Activated CD4-positive, alpha-beta T cell treated with anti-CD3 and anti-CD28 coated beads for 36 hours (primary cell): ENCODE measurements at regions not wholly inside any gene's neighbourhood (a gene's known extent, or its start where the extent isn't known, plus 50 kb on each side); places are given as distances from the start of the nearest gene placed in this dataset.
A peak's percentile ranks its signal among the peaks of the same experiment; 100 is the strongest.

Source experiments
- ATAC-seq: fragments of 200-7000 bp; cut with Tn5 transposase; one replicate; pipeline ENCODE4 v1.10.0; 2021; ENCODE audit warnings: mild to moderate bottlenecking, moderate library complexity
- CTCF ChIA-PET: fragments of 350-600 bp; sonication (Branson Sonifier 250); formaldehyde crosslinking; loops from one replicate; lab custom pipeline; 2021; ENCODE audit warnings: antibody characterized with exemption; lab: Charles Lee
- POLR2A ChIA-PET: fragments of 350-600 bp; sonication (Branson Sonifier 250); formaldehyde crosslinking; loops from one replicate; lab custom pipeline; 2021; ENCODE audit warnings: antibody characterized with exemption, inconsistent platforms; lab: Charles Lee
- DNase-seq: peaks from one replicate; pipeline ENCODE4 v3.0.0-alpha.2; 2020
- H3K27ac Mint-ChIP-seq: one replicate; pipeline ENCODE4 v1.8.0; 2021; ENCODE audit warnings: mixed read lengths
- H3K27me3 Mint-ChIP-seq: one replicate; pipeline ENCODE4 v1.8.0; 2021; ENCODE audit warnings: mixed read lengths
- H3K36me3 Mint-ChIP-seq: one replicate; pipeline ENCODE4 v1.8.0; 2021; ENCODE audit warnings: low read depth, mixed read lengths
- H3K4me1 Mint-ChIP-seq: one replicate; pipeline ENCODE4 v1.8.0; 2021; ENCODE audit warnings: mixed read lengths
- H3K4me3 Mint-ChIP-seq: one replicate; pipeline ENCODE4 v1.8.0; 2021; ENCODE audit warnings: mild to moderate bottlenecking, moderate library complexity, mixed read lengths
- H3K9me3 Mint-ChIP-seq: one replicate; pipeline ENCODE4 v1.8.0; 2021; ENCODE audit warnings: low read depth, mixed read lengths
- intact Hi-C, 2 experiments: fragments of 100-400 bp; cut with DNase I in 1 of 2; cut with micrococcal nuclease in 1 of 2; formaldehyde crosslinking; loops; one replicate each; pipeline versions ENCODE4 v1.14.2 to v1.15.1; 2022 to 2024; cut with DNase I, micrococcal nuclease

GRCh38 chr5:128667751-128668150, 129.7 kb upstream of the FBN2 start:
- POLR2A ChIA-PET = no interaction called here
- Mint-ChIP-seq H3K27me3 (peaks cover 3% of the 10 kb centered on the region), H3K4me1 (no peaks in the 10 kb centered on the region), H3K4me3 (no peak overlapping the region), H3K9me3 (no peaks in the 10 kb centered on the region), H3K36me3 (no peaks in the 10 kb centered on the region), H3K27ac (no peak overlapping the region)
- DNase-seq = no peak
- intact Hi-C loops = no loop called here
- ATAC-seq = no peak
- CTCF ChIA-PET = no interaction called here

GRCh38 chr5:128668921-128669320, 130.9 kb upstream of the FBN2 start:
- H3K4me1 Mint-ChIP-seq = no peaks in the 10 kb centered on the region

GRCh38 chr5:128669803-128670202, 131.8 kb upstream of the FBN2 start:
- DNase-seq (no peak), ATAC-seq (no peak)
- ChIA-PET CTCF (no interaction called here), POLR2A (no interaction called here)
- intact Hi-C loops = loop anchor here in 1 of 2 experiments (10.0 kb wide), 2 partner anchors 795 to 925 kb away; no protein-coding TSS in a partner anchor
- H3K36me3 Mint-ChIP-seq = no peaks in the 10 kb centered on the region
- H3K27me3 Mint-ChIP-seq = peaks cover 3% of the 10 kb centered on the region
- H3K9me3 Mint-ChIP-seq = no peaks in the 10 kb centered on the region
- no peaks in the 10 kb centered on the region for H3K4me1 Mint-ChIP-seq
- H3K27ac Mint-ChIP-seq = no peak overlapping the region
- H3K4me3 Mint-ChIP-seq = no peak overlapping the region

More at GRCh38 chr5:128668921-128669320, 130.9 kb upstream of the FBN2 start:
- H3K36me3 Mint-ChIP-seq = no peaks in the 10 kb centered on the region
- POLR2A ChIA-PET = no interaction called here
- DNase-seq = no peak
- ATAC-seq = no peak
- peaks cover 3% of the 10 kb centered on the region for H3K27me3 Mint-ChIP-seq
- no peak overlapping the region for H3K27ac Mint-ChIP-seq
- H3K9me3 Mint-ChIP-seq = no peaks in the 10 kb centered on the region
- CTCF ChIA-PET = no interaction called here
- H3K4me3 Mint-ChIP-seq = no peak overlapping the region
- intact Hi-C loops = no loop called here

DNA sequence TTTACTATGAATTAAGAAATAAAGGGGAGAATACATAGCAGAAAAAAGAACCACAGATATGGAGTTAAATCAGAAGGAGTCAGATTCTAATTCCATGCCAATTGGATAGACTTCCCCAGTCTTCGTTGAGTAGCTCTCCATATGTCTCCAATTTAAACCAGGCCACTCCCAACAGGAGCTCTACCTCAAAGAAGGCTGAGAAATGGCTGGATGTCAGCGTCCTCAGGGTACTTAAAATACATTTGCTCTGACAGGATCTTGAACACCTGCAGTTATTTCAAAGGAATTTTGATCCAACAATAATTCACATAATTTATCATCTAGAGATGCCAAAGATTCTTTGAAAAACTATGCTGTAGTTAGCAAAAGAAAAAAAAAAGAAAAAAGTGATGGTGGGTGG, 133.9 kb upstream of the FBN2 start:
- DNase-seq (no peak), ATAC-seq (no peak)
- Mint-ChIP-seq H3K27ac (no peak overlapping the region), H3K4me1 (no peaks in the 10 kb centered on the region), H3K36me3 (no peaks in the 10 kb centered on the region), H3K9me3 (peaks cover 3% of the 10 kb centered on the region), H3K4me3 (no peak overlapping the region), H3K27me3 (peaks cover 9% of the 10 kb centered on the region)
- CTCF ChIA-PET = interaction anchor here (0.6 kb wide), 1 partner anchor 394 kb away, joined by 3 read pairs; no protein-coding TSS in a partner anchor
- intact Hi-C loops = loop anchor here in 1 of 2 experiments (10.0 kb wide), 2 partner anchors 797 to 927 kb away; no protein-coding TSS in a partner anchor
- POLR2A ChIA-PET = no interaction called here

- H3K36me3 Mint-ChIP-seq = no peaks in the 10 kb centered on the region
- no peaks in the 10 kb centered on the region for H3K4me1 Mint-ChIP-seq
- peaks cover 9% of the 10 kb centered on the region for H3K27me3 Mint-ChIP-seq
- peaks cover 3% of the 10 kb centered on the region for H3K9me3 Mint-ChIP-seq
- ChIA-PET POLR2A (no interaction called here), CTCF (interaction anchor here (0.6 to 1.2 kb wide), 3 partner anchors 10 to 1871 kb away, joined by 3 to 4 read pairs (median 3); no protein-coding TSS in a partner anchor)
- intact Hi-C loops = loop anchor here in 1 of 2 experiments (10.0 kb wide), 2 partner anchors 798 to 928 kb away; no protein-coding TSS in a partner anchor
- H3K4me3 Mint-ChIP-seq = no peak overlapping the region
- ATAC-seq (no peak), DNase-seq (no peak)
- H3K27ac Mint-ChIP-seq = no peak overlapping the region
Observed at GRCh38 chr5:128673000-128673399, 135.0 kb upstream of the FBN2 start.

GRCh38 chr5:128673411-128673957, 135.4 kb upstream of the FBN2 start:
- POLR2A ChIA-PET = no interaction called here
- no peaks in the 10 kb centered on the region for H3K36me3 Mint-ChIP-seq
- H3K4me3 Mint-ChIP-seq = no peak overlapping the region
- no peak overlapping the region for H3K27ac Mint-ChIP-seq
- no peaks in the 10 kb centered on the region for H3K4me1 Mint-ChIP-seq
- peaks cover 3% of the 10 kb centered on the region for H3K9me3 Mint-ChIP-seq
- intact Hi-C loops = loop anchor here in 1 of 2 experiments (10.0 kb wide), 2 partner anchors 799 to 929 kb away; no protein-coding TSS in a partner anchor
- CTCF ChIA-PET = interaction anchor here (0.6 to 1.2 kb wide), 2 partner anchors 9 to 395 kb away, joined by 3 read pairs; no protein-coding TSS in a partner anchor
- H3K27me3 Mint-ChIP-seq = peaks cover 9% of the 10 kb centered on the region
- DNase-seq = no peak
- no peak for ATAC-seq

DNA sequence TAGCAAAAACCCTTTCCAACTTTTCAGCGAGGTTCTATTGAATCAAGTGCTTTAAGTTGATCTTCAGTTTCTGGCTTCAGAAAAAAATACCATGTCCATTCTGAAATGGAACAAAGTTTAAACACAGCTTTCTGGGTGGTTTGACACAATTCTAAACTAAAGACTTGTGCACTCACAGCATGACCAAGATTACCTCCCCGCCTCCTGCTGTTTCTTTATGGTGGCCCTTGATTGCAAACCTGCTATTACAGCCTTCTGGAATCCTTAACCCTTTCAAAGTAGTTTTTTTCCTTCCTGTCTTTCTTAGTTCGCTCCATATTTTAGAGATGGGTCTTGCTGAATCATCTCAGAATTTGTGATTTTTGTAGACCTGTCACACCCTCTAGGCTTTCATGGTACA, 135.9 kb upstream of the FBN2 start:
- Mint-ChIP-seq H3K4me3 (no peak overlapping the region), H3K9me3 (peaks cover 3% of the 10 kb centered on the region), H3K4me1 (no peaks in the 10 kb centered on the region), H3K27me3 (peaks cover 9% of the 10 kb centered on the region), H3K27ac (no peak overlapping the region), H3K36me3 (no peaks in the 10 kb centered on the region)
- no peak for DNase-seq
- intact Hi-C loops = loop anchor here in 1 of 2 experiments (10.0 kb wide), 2 partner anchors 799 to 929 kb away; no protein-coding TSS in a partner anchor
- CTCF ChIA-PET = interaction anchor here (3.4 kb wide), 1 partner anchor 461 kb away, joined by 19 read pairs; no protein-coding TSS in a partner anchor
- no peak for ATAC-seq
- POLR2A ChIA-PET = no interaction called here

DNA sequence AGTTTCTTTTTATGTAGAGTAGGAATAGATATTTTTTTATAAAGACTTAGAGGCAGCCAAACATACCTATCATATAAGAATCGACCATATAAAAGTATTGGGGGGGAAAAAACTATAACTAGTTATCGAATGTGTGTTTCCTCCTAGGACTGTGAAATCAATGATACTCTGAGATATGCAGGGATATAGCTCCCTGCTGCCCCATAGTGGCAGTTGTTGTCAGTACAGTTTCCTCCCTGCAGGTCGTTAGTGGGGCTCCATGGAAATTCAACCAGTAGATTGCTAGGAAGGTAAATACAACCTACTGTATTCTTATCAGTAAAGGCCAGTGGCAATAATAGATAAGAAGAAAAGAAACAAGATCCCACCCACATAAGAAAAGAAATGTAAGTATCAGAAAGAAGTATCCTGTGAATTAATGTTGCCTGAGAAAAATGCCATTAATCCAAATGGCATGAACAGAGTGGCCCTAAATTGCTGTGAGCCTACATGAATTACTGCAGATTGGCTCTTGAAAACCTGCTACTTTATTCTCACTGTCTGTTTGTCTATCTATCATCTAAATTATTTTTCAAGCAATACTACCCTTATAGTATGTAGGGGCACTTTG, 136.9 kb upstream of the FBN2 start:
- H3K4me3 Mint-ChIP-seq = no peak overlapping the region
- H3K36me3 Mint-ChIP-seq = no peaks in the 10 kb centered on the region
- ChIA-PET POLR2A (no interaction called here), CTCF (interaction anchor here (0.6 to 3.4 kb wide), 4 partner anchors 13 to 1537 kb away, joined by 3 to 19 read pairs (median 3); no protein-coding TSS in a partner anchor)
- DNase-seq = peak; percentile 67
- H3K27me3 Mint-ChIP-seq = peaks cover 9% of the 10 kb centered on the region
- no peak overlapping the region for H3K27ac Mint-ChIP-seq
- peaks cover 3% of the 10 kb centered on the region for H3K9me3 Mint-ChIP-seq
- intact Hi-C loops = loop anchor here (1.0 to 10.0 kb wide), 4 partner anchors 462 to 1111 kb away; no protein-coding TSS in a partner anchor
- H3K4me1 Mint-ChIP-seq = no peaks in the 10 kb centered on the region
- peak; percentile 58 for ATAC-seq

DNA sequence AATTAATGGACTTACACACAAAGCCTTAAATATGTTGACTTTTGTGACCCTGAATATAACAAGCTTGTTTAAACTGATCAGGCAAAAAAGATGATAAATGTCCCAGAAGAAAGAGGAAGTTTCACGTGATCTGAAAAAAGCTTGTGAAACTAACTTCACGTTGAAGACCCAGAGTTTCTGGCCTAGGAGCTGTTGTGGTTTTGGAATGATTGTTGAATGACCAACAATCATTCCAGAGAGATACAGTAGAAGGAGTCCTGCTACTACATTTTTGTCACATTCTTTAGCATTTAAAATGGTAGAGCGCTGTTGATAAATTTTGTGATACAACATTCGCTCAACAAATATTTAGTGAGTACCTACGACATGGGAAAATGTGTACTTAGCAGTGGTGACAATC, 143.1 kb upstream of the FBN2 start:
- H3K4me3 Mint-ChIP-seq = no peak overlapping the region
- DNase-seq = no peak
- CTCF ChIA-PET = interaction anchor here (1.2 kb wide), 1 partner anchor 11 kb away, joined by 3 read pairs; no protein-coding TSS in a partner anchor

DNA sequence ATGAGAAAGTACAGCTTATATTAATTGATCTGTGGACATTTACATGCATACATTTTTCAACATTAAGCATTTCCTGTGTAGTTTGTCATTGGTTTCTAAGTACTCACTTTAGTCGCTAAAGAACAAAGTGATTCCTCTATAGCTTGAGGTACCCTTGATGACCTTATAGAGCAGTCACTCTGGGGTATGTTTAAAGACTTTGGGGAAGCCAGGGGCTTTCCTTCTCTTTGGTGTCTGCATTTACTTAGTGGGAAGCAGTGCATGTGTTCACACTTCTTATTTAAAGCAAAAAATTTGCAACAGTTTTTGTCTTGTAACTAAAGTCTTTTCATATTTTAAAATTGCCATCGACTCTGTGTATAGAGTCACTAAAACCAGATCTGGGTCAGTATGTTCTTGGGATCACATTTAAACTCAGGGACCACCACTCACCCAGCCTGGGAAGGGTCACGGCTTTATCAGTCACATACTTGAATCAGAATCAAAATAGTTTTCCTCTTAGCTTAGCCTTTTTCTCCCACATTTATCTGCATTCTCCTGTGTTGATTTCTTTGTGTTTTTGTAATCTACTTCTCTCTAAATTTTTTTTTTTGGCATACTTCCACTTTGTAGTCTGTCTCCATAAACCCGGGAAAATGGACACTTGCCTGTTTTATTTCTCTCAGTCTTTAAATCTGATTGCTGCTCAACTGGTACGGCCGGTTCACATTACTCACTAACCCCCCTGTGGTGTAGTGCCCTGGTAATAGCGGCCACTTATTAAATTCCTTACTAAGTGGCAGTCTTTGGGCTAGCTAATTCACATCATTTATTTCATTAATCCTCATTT, 143.9 kb upstream of the FBN2 start:
- Mint-ChIP-seq H3K9me3 (no peaks in the 10 kb centered on the region), H3K36me3 (no peaks in the 10 kb centered on the region), H3K27me3 (peaks cover 2% of the 10 kb centered on the region), H3K4me1 (no peaks in the 10 kb centered on the region), H3K27ac (no peak overlapping the region), H3K4me3 (no peak overlapping the region)
- ATAC-seq (no peak), DNase-seq (no peak)
- intact Hi-C loops = no loop called here
- ChIA-PET POLR2A (no interaction called here), CTCF (interaction anchor here (1.2 to 1.5 kb wide), 2 partner anchors 9 to 11 kb away, joined by 3 read pairs; no protein-coding TSS in a partner anchor)

More for the DNA sequence above, 143.1 kb upstream of the FBN2 start:
- intact Hi-C loops = no loop called here
- H3K4me1 Mint-ChIP-seq = no peaks in the 10 kb centered on the region
- POLR2A ChIA-PET = interaction anchor here (0.6 kb wide), 1 partner anchor 82 kb away, joined by 3 read pairs; no protein-coding TSS in a partner anchor
- no peaks in the 10 kb centered on the region for H3K9me3 Mint-ChIP-seq
- H3K27me3 Mint-ChIP-seq = peaks cover 5% of the 10 kb centered on the region
- no peak for ATAC-seq
- H3K27ac Mint-ChIP-seq = no peak overlapping the region
- H3K36me3 Mint-ChIP-seq = no peaks in the 10 kb centered on the region

DNA sequence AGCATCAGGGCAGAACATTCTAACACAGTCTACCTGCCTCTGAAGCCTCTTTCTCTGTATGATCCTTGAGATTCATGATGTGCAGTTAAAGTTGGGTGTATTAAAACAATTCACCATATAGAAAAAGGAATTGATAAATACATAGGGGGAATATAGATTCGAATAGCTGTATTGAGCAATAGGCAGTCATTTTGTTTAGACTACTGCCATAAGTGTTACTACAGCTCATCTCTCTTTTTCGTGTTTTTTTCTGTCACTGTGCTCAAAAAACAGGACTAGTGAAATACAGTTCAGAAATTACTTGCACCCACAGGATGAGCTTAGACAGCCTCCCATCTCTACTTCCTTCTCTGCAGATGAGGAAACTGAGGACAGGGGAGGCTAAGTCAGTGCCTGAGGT, 144.6 kb upstream of the FBN2 start:
- intact Hi-C loops = no loop called here
- DNase-seq (no peak), ATAC-seq (no peak)
- H3K9me3 Mint-ChIP-seq = no peaks in the 10 kb centered on the region
- ChIA-PET CTCF (interaction anchor here (1.5 kb wide), 1 partner anchor 10 kb away, joined by 3 read pairs; no protein-coding TSS in a partner anchor), POLR2A (no interaction called here)
- H3K36me3 Mint-ChIP-seq = no peaks in the 10 kb centered on the region
- H3K4me3 Mint-ChIP-seq = no peak overlapping the region
- H3K4me1 Mint-ChIP-seq = no peaks in the 10 kb centered on the region
- no peak overlapping the region for H3K27ac Mint-ChIP-seq
- peaks cover 2% of the 10 kb centered on the region for H3K27me3 Mint-ChIP-seq
